Activated CD8-positive, alpha-beta T cell treated with anti-CD3 and anti-CD28 coated beads for 36 hours (primary cell): ENCODE measurements at regions not wholly inside any gene's neighbourhood (a gene's known extent, or its start where the extent isn't known, plus 50 kb on each side); places are given as distances from the start of the nearest gene placed in this dataset.

ENCODE experiments used
- ATAC-seq: fragments of 200-7000 bp; cut with Tn5 transposase; one replicate; pipeline ENCODE4 v1.10.0; 2021; ENCODE audit warnings: mild to moderate bottlenecking, moderate library complexity
- CTCF ChIA-PET: fragments of 350-600 bp; sonication (Branson Sonifier 250); formaldehyde crosslinking; loops from one replicate; lab custom pipeline; 2021; ENCODE audit warnings: antibody characterized with exemption; lab: Charles Lee
- POLR2A ChIA-PET: fragments of 350-600 bp; sonication (Branson Sonifier 250); formaldehyde crosslinking; loops from one replicate; lab custom pipeline; 2021; ENCODE audit warnings: antibody characterized with exemption; lab: Charles Lee
- DNase-seq: peaks from one replicate; pipeline ENCODE4 v3.0.0-alpha.2; 2020
- H3K27ac Mint-ChIP-seq: one replicate; pipeline ENCODE4 v1.8.0; 2021; ENCODE audit warnings: mild to moderate bottlenecking, mixed read lengths
- H3K27me3 Mint-ChIP-seq: one replicate; pipeline ENCODE4 v1.8.0; 2021; ENCODE audit warnings: mixed read lengths
- H3K36me3 Mint-ChIP-seq: one replicate; pipeline ENCODE4 v1.8.0; 2021; ENCODE audit warnings: low read depth, mixed read lengths
- H3K4me1 Mint-ChIP-seq: one replicate; pipeline ENCODE4 v1.8.0; 2021; ENCODE audit warnings: low read depth, mixed read lengths
- H3K4me3 Mint-ChIP-seq: one replicate; pipeline ENCODE4 v1.8.0; 2021; ENCODE audit warnings: mild to moderate bottlenecking, moderate library complexity, mixed read lengths
- H3K9me3 Mint-ChIP-seq: one replicate; pipeline ENCODE4 v1.8.0; 2021; ENCODE audit warnings: mixed read lengths
- intact Hi-C: fragments of 100-400 bp; cut with micrococcal nuclease; formaldehyde crosslinking; loops from one replicate; pipeline ENCODE4 v1.10.0; 2022
- TF ChIP-seq, protein P1 (sequence below): fragments of 200-600 bp; IDR thresholded peaks from one replicate; pipeline ENCODE4 v1.8.0; 2022; ENCODE audit warnings: antibody characterized with exemption, mild to moderate bottlenecking

- intact Hi-C loops, result no loop called here
- Mint-ChIP-seq H3K9me3 (no peaks in the 10 kb centered on the region), H3K4me1 (peaks cover 12% of the 10 kb centered on the region), H3K4me3 (peak overlapping the region; percentile 11), H3K27ac (no peak overlapping the region), H3K27me3 (peaks cover 26% of the 10 kb centered on the region), H3K36me3 (no peaks in the 10 kb centered on the region)
- DNase-seq (peak; percentile 2), ATAC-seq (no peak)
- ChIA-PET POLR2A (interaction anchor here (0.6 kb wide), 1 partner anchor 350 kb away, joined by 3 read pairs; no protein-coding TSS in a partner anchor), CTCF (no interaction called here)
- TF ChIP-seq, protein P1, sequence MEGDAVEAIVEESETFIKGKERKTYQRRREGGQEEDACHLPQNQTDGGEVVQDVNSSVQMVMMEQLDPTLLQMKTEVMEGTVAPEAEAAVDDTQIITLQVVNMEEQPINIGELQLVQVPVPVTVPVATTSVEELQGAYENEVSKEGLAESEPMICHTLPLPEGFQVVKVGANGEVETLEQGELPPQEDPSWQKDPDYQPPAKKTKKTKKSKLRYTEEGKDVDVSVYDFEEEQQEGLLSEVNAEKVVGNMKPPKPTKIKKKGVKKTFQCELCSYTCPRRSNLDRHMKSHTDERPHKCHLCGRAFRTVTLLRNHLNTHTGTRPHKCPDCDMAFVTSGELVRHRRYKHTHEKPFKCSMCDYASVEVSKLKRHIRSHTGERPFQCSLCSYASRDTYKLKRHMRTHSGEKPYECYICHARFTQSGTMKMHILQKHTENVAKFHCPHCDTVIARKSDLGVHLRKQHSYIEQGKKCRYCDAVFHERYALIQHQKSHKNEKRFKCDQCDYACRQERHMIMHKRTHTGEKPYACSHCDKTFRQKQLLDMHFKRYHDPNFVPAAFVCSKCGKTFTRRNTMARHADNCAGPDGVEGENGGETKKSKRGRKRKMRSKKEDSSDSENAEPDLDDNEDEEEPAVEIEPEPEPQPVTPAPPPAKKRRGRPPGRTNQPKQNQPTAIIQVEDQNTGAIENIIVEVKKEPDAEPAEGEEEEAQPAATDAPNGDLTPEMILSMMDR, result no peak
Measured at GRCh38 chr11:92765965-92766371, 203.5 kb upstream of the MTNR1B start.

DNA sequence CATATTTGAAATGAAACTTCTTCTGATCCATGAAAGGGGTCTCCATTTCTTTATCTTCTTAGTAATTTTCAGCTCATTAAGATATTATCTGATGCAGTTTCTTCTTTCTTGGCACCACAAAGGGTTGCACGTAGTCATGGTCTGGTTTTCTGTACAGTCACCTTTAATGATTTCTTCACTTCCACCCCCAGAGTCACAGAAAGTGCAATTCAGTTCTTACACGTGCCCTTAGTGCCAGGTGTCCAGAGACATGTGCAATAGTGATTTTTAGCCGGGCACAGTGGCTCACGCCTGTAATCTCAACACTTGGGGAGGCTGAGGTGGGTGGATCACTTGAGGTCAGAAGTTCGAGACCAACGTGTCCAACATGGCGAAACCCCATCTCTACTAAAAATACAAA is 202.8 kb upstream of the MTNR1B start:
- DNase-seq (no peak), ATAC-seq (no peak)
- no peaks in the 10 kb centered on the region for H3K36me3 Mint-ChIP-seq
- H3K4me3 Mint-ChIP-seq, result no peak overlapping the region
- ChIA-PET CTCF (no interaction called here), POLR2A (interaction anchor here (0.6 kb wide), 1 partner anchor 349 kb away, joined by 3 read pairs; no protein-coding TSS in a partner anchor)
- intact Hi-C loops, result no loop called here
- peaks cover 30% of the 10 kb centered on the region for H3K27me3 Mint-ChIP-seq
- peaks cover 16% of the 10 kb centered on the region for H3K4me1 Mint-ChIP-seq
- no peak overlapping the region for H3K27ac Mint-ChIP-seq
- H3K9me3 Mint-ChIP-seq, result no peaks in the 10 kb centered on the region
- TF ChIP-seq, protein P1, result no peak

- Mint-ChIP-seq H3K27ac (no peak overlapping the region), H3K27me3 (peaks cover 28% of the 10 kb centered on the region), H3K9me3 (no peaks in the 10 kb centered on the region), H3K4me3 (no peak overlapping the region), H3K4me1 (peaks cover 16% of the 10 kb centered on the region), H3K36me3 (no peaks in the 10 kb centered on the region)
- TF ChIP-seq, protein P1, result no peak
- ATAC-seq (no peak), DNase-seq (no peak)
- ChIA-PET POLR2A (no interaction called here), CTCF (no interaction called here)
- intact Hi-C loops, result no loop called here
Measured at GRCh38 chr11:92767416-92767815, 202.0 kb upstream of the MTNR1B start.

DNA sequence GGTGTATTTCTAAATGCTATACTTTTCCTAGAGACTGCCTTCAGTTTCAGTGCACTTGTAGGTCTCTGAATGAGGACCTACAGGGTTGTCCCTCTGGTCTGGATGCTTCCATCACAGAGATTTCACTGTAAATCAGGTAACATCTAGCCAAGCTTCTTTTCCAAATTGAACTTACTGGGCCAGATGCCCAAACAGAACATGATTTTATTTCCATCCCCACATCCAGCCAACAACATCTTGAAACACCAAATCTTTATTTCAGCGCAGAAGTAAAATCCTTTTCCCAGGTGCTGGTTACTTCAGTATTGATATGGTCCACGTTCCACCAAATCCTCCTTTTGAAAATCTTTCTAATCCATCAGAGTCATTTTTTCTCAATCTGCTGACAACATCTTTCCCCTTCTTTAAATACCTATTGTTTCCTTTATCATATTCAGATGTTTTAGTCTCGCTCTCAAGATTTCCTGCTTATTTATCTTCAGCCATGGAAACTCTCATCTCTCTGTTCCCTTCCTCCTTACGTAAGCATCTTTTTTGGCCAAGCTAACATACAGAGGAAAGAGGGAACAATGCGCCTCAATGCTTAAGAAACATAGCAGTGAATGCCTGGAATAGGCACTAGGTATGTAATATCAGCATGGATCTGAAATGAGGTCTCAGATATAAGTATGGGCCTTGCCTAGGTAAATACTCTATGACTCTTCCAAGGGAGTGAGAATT is 201.2 kb upstream of the MTNR1B start:
- no peak for ATAC-seq

DNA sequence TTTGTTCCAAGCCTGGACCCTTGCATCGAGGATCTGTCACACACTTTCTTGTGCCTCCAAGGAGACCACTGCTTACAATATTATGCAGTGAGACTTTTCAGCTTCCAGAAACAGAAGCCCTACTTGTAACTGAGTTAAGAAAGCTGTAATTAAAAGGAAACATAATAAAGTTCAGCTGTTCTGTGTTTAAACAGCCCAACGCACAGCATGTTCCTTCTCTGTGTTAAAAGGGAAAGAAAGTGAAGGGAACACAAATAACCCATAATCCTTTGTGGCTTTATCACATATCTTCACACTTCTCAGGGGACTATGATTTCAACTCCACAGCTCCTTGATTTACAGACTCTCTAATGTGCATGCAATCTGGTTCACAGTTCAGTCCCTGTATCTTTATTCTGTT is 200.3 kb upstream of the MTNR1B start:
- Mint-ChIP-seq H3K36me3 (no peaks in the 10 kb centered on the region), H3K9me3 (no peaks in the 10 kb centered on the region), H3K27ac (no peak overlapping the region), H3K4me1 (peaks cover 16% of the 10 kb centered on the region), H3K27me3 (peaks cover 26% of the 10 kb centered on the region), H3K4me3 (no peak overlapping the region)
- ATAC-seq (no peak), DNase-seq (no peak)
- ChIA-PET POLR2A (no interaction called here), CTCF (no interaction called here)
- intact Hi-C loops, result no loop called here
- TF ChIP-seq, protein P1, result no peak

More for the DNA sequence above, 201.2 kb upstream of the MTNR1B start:
- Mint-ChIP-seq H3K36me3 (no peaks in the 10 kb centered on the region), H3K9me3 (no peaks in the 10 kb centered on the region), H3K27me3 (peaks cover 26% of the 10 kb centered on the region), H3K4me3 (no peak overlapping the region), H3K27ac (no peak overlapping the region), H3K4me1 (peaks cover 16% of the 10 kb centered on the region)
- ChIA-PET CTCF (no interaction called here), POLR2A (no interaction called here)
- TF ChIP-seq, protein P1, result no peak
- intact Hi-C loops, result no loop called here
- DNase-seq, result no peak
